Sigmoid colon (tissue), 4 donors: ENCODE measurements at regions not wholly inside any gene's neighbourhood (a gene's known extent, or its start where the extent isn't known, plus 50 kb on each side); places are given as distances from the start of the nearest gene placed in this dataset.

Source experiments
- CTCF ChIP-seq, 4 experiments: fragments of 450-650 bp in 3 of 4; fragments of 200-600 bp in 1 of 4; IDR thresholded peaks; one replicate each; pipeline ENCODE4 v1.5.1; 2016 to 2019; ENCODE audit warnings: antibody characterized with exemption in 4 of 4, mild to moderate bottlenecking in 3 of 4, moderate library complexity in 2 of 4
- EP300 ChIP-seq, 4 donors: sonication (generic); formaldehyde crosslinking; IDR thresholded peaks; one replicate each; pipeline ENCODE4 v1.6.1; 2017; ENCODE audit warnings: antibody characterized with exemption in 4 of 4
- POLR2A ChIP-seq, 2 donors: fragments of 450-650 bp; IDR thresholded peaks; one replicate each; pipeline ENCODE4 v1.6.1; 2016; ENCODE audit warnings: antibody characterized with exemption in 2 of 2, mild to moderate bottlenecking in 2 of 2, moderate library complexity in 2 of 2

- TF ChIP-seq CTCF (IDR thresholded peaks at IDR 0.05), result no peak
- no peak for TF ChIP-seq EP300 (IDR thresholded peaks at IDR 0.05)
- TF ChIP-seq POLR2A (IDR thresholded peaks at IDR 0.05), result no peak
Observed at GRCh38 chr4:33061727-33062126, 2341.6 kb downstream of the PCDH7 start.
